ACC112 (cell line): ENCODE measurements at regions not wholly inside any gene's neighbourhood (a gene's known extent, or its start where the extent isn't known, plus 50 kb on each side); places are given as distances from the start of the nearest gene placed in this dataset.
"Not testable (repeated sequence)": the region's sequence is repeated elsewhere in the genome, so short reads cannot be mapped to it uniquely, and the experiment has no call there.

Experiments used
- H2AFZ ChIP-seq: fragments of 200-600 bp; sonication (generic); one replicate; pipeline ENCODE4 v1.6.0; 2017; ENCODE audit warnings: antibody characterized with exemption, low read length; ENCODE audit not compliant: unreplicated experiment
- H3K27ac ChIP-seq: fragments of 200-600 bp; sonication (generic); 2 replicates; pipeline ENCODE4 v1.5.1; 2014; ENCODE audit warnings: low read depth, mild to moderate bottlenecking, antibody characterized with exemption, low read length, moderate library complexity
- H3K27me3 ChIP-seq: fragments of 200-600 bp; sonication (generic); 2 replicates; pipeline ENCODE4 v1.6.1; 2014; ENCODE audit warnings: mild to moderate bottlenecking, antibody characterized with exemption, low read length, moderate library complexity, mixed read lengths; ENCODE audit not compliant: insufficient read depth
- H3K36me3 ChIP-seq: fragments of 200-600 bp; sonication (generic); 2 replicates; pipeline ENCODE4 v1.6.1; 2016; ENCODE audit warnings: mild to moderate bottlenecking, antibody characterized with exemption, low read length, moderate library complexity, mixed read lengths; ENCODE audit not compliant: insufficient read depth
- H3K4me1 ChIP-seq: fragments of 200-600 bp; sonication (generic); one replicate; pipeline ENCODE4 v1.6.1; 2016; ENCODE audit warnings: low read length, mixed read lengths; ENCODE audit not compliant: insufficient read depth, unreplicated experiment, control insufficient read depth
- H3K4me3 ChIP-seq: fragments of 200-600 bp; sonication (generic); 2 replicates; pipeline ENCODE4 v1.5.1; 2014; ENCODE audit warnings: mild to moderate bottlenecking, low read depth, low read length
- H3K79me2 ChIP-seq: fragments of 200-600 bp; sonication (generic); one replicate; pipeline ENCODE4 v1.6.0; 2016; ENCODE audit warnings: low read length; ENCODE audit not compliant: control insufficient read depth, unreplicated experiment, insufficient read depth

DNA sequence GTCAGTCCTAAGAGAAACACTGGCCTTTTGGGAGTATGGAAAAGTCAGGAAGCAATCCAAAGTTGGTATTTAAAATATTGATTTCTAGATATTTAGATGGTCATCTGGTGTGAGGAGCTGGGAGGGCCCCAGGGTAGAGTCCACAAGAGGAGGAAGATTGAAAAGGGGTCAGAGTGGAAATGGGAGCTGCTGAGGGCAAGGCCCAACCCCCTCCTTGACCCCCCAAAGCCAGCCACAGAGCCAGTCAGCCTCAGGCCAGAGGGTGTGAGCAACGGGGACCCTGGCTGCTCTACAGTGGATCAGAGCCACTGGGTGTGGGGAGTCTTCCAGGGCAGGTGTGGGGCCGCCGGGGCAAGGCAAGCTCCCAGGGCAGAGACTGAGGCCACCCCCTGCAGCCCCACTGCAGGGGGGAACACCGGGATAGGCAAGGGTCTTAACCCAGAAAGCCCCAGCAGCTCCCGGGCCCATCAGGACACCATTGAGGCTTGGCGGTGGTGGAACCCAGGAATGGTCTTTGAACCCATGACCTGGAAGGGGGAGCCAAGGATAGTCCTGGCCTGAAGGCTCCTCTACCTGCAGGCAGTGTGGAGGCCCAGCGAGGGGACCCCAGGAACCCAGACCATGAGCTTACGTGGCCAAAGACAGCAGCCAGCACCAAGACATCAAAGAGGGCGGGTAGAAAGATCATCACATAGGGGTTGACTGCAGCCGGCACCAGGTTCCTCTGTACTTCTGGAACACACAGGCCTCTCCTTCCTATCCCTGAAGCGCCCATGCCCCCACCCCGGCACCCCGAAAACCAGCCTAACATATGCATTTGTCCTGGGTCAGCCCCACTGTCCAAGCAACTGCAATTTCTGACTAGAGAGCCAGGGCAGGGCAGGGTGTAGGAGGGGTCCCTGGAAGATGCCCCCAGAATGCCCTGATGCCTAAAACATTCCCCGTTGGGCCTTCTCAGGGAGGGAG is 51.3 kb upstream of the CSPG4 start:
- H2AFZ ChIP-seq, H3K36me3 ChIP-seq, H3K79me2 ChIP-seq, H3K27me3 ChIP-seq, H3K27ac ChIP-seq, H3K4me3 ChIP-seq, H3K4me1 ChIP-seq: not testable (repeated sequence)

DNA sequence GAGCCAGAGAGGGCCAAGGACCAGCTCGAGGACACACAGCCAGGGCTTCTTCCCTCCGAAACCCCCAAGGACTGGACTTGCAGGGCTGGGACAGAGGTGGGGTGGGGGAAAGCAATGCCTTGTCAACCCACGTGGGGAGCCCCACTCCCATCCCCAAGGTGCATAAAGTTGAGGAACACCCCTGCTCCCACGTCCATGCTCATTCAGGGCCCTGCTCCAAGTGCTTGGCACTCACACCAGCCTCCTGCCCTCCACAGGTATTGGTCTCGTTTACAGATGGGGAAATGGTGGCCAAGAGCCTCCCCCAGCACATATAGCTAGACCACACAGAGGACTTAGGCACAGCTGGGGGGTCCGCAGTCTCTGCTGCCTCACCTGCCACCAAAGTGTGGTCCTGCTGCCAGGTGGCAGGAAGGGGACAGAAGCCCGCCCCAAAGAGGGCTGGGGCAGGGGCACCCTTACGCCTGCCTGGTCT is 50.5 kb upstream of the CSPG4 start:
- no peak overlapping the region for H3K27ac ChIP-seq
- no peaks in the 10 kb centered on the region for H3K79me2 ChIP-seq
- no peaks in the 10 kb centered on the region for H3K36me3 ChIP-seq
- no peak overlapping the region for H2AFZ ChIP-seq
- peaks cover 6% of the 10 kb centered on the region for H3K4me1 ChIP-seq
- H3K27me3 ChIP-seq: no peaks in the 10 kb centered on the region
- no peak overlapping the region for H3K4me3 ChIP-seq
